ENCODE measurements at regions not wholly inside any gene's neighbourhood (a gene's known extent, or its start where the extent isn't known, plus 50 kb on each side); places are given as distances from the start of the nearest gene placed in this dataset.

DNA sequence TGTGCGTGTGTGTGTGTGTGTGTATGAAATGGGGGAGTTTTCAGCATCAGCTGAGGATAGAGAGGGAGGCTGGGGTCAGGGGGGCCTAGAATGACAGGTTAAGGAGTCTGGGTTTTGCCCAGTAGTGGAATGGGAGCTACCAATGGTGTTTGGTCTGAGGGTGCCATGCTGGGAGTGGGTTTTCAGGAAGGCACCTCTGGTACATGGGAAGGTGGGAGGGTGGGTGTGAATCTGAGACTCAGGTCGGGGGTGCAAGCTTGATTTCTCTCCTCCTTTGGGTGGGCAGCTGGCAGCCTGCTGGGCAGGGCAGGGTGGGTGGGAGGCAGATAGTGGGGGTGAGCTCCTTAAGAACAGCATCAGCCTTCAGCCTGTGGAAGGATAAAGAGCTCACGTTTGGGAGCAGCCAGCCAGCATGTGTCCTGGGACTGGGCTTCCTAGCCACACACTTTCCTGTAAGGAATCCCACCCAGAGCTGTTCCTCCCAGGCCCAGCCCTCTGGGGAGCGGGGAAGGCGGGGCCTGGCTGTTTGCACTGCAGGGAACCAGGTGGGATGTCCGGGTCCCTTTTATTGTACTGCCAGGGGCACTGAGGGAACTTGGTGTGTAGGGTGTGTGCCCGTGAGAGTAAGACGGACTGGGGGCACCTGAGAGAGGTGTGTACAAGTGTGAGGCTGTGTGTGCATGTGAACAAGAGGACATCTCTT, 152.8 kb downstream of the FOXD2 start:
- TF ChIP-seq, protein P1, sequence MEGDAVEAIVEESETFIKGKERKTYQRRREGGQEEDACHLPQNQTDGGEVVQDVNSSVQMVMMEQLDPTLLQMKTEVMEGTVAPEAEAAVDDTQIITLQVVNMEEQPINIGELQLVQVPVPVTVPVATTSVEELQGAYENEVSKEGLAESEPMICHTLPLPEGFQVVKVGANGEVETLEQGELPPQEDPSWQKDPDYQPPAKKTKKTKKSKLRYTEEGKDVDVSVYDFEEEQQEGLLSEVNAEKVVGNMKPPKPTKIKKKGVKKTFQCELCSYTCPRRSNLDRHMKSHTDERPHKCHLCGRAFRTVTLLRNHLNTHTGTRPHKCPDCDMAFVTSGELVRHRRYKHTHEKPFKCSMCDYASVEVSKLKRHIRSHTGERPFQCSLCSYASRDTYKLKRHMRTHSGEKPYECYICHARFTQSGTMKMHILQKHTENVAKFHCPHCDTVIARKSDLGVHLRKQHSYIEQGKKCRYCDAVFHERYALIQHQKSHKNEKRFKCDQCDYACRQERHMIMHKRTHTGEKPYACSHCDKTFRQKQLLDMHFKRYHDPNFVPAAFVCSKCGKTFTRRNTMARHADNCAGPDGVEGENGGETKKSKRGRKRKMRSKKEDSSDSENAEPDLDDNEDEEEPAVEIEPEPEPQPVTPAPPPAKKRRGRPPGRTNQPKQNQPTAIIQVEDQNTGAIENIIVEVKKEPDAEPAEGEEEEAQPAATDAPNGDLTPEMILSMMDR (conservative IDR thresholded peaks at IDR 0.05), result no peak
- TF ChIP-seq ZFX (IDR thresholded peaks at IDR 0.05), result no peak
